ENCODE measurements at regions not wholly inside any gene's neighbourhood (a gene's known extent, or its start where the extent isn't known, plus 50 kb on each side); places are given as distances from the start of the nearest gene placed in this dataset.

- 23 to 39% (median 35%) methylated on average over 2 of the region's 2 CpGs for WGBS, 3 donors
- Histone ChIP-seq H3K4me1 (ENCODE audit: insufficient read depth) (peaks cover 3% of the 10 kb centered on the region), H3K9me3 (no peaks in the 10 kb centered on the region), H3K4me3 (no peak overlapping the region), H3K36me3 (no peaks in the 10 kb centered on the region), H3K27me3 (no peaks in the 10 kb centered on the region), H3K27ac (peak overlapping the region in 1 of 2 donors; percentile 49)
- no peak for DNase-seq
- intact Hi-C loops (cut with DNase I), result no loop called here
- TF ChIP-seq POLR2A (IDR thresholded peaks at IDR 0.05) (no peak), CTCF (IDR thresholded peaks at IDR 0.05) (no peak), EP300 (IDR thresholded peaks at IDR 0.05) (no peak)
Observed at GRCh38 chr11:101188801-101189200, 59.2 kb upstream of the PGR start.

GRCh38 chr11:101188173-101188572 lies 58.6 kb upstream of the PGR start:
- peak overlapping the region in 1 of 2 donors; percentile 49 for H3K27ac ChIP-seq
- intact Hi-C loops (cut with DNase I), result no loop called here
- no peaks in the 10 kb centered on the region for H3K36me3 ChIP-seq
- H3K4me3 ChIP-seq, result no peak overlapping the region
- 17 to 28% (median 21%) methylated on average over 3 of the region's 3 CpGs for WGBS, 3 donors
- peaks cover 3% of the 10 kb centered on the region for H3K4me1 ChIP-seq (ENCODE audit: insufficient read depth)
- H3K27me3 ChIP-seq, result no peaks in the 10 kb centered on the region
- no peak for DNase-seq
- no peak for TF ChIP-seq POLR2A (IDR thresholded peaks at IDR 0.05)
- no peak for TF ChIP-seq CTCF (IDR thresholded peaks at IDR 0.05)
- TF ChIP-seq EP300 (IDR thresholded peaks at IDR 0.05), result no peak
- no peaks in the 10 kb centered on the region for H3K9me3 ChIP-seq

- H3K27ac ChIP-seq, result peak overlapping the region in 1 of 2 donors; percentile 49
- TF ChIP-seq EP300 (IDR thresholded peaks at IDR 0.05) (no peak), CTCF (IDR thresholded peaks at IDR 0.05) (no peak), POLR2A (IDR thresholded peaks at IDR 0.05) (no peak)
- 6 to 13% (median 9%) methylated on average over 1 of the region's 1 CpG for WGBS, 3 donors
- no peaks in the 10 kb centered on the region for H3K9me3 ChIP-seq
- peaks cover 3% of the 10 kb centered on the region for H3K4me1 ChIP-seq (ENCODE audit: insufficient read depth)
- H3K27me3 ChIP-seq, result no peaks in the 10 kb centered on the region
- no peaks in the 10 kb centered on the region for H3K36me3 ChIP-seq
- no peak overlapping the region for H3K4me3 ChIP-seq
- DNase-seq, result peak in 3 of 5 donors; percentile 10 to 35 (median 27)
- intact Hi-C loops (cut with DNase I), result no loop called here
Observed at GRCh38 chr11:101187748-101188147, 58.1 kb upstream of the PGR start.

DNA sequence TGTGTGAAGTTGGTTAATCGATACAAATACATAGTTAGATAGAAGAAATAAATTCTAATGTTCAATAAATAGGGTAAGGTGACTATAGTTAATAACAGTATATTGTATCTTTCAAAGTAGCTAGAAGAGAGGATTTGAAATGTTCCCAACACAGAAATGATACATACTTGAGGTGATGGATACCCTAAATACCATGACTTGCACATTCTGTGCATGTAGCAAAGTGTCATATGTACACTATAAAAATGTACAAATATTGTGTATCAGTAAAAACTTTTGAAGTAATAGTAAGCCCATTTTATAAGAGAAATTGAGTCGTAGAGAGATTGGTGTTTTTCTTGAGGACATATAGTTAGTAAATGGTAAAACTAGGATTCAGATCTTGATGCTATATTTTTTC lies 56.4 kb upstream of the PGR start:
- no peak overlapping the region for H3K27ac ChIP-seq
- 93 to 95% (median 95%) methylated on average over 2 of the region's 2 CpGs for WGBS, 3 donors

More for the DNA sequence above, 56.4 kb upstream of the PGR start:
- Histone ChIP-seq H3K36me3 (no peaks in the 10 kb centered on the region), H3K27me3 (no peaks in the 10 kb centered on the region), H3K4me3 (no peak overlapping the region), H3K4me1 (ENCODE audit: insufficient read depth) (peaks cover 3% of the 10 kb centered on the region), H3K9me3 (no peaks in the 10 kb centered on the region)
- TF ChIP-seq CTCF (IDR thresholded peaks at IDR 0.05) (no peak), POLR2A (IDR thresholded peaks at IDR 0.05) (no peak), EP300 (IDR thresholded peaks at IDR 0.05) (no peak)
- no peak for DNase-seq
- intact Hi-C loops (cut with DNase I), result no loop called here

All from ovary (tissue), 7 donors.